ENCODE measurements at regions not wholly inside any gene's neighbourhood (a gene's known extent, or its start where the extent isn't known, plus 50 kb on each side); places are given as distances from the start of the nearest gene placed in this dataset.

DNA sequence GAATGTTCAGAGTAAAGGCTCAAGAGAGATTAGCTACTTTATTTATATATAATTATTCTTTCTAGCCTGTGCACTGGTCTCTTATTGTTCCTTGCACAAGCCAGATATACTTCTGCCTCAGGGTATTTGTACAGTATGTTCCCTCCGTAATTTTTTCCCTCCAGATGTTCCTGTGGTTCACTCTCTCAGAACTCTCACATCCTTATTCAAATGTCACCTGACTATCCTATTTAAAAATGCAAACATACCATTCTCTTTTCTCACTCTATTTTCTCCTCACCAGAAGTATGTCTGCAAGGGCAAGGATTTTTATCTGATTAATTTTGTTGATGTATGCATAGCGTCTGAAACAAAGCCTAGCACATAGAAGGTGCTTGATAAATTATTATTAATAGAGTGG, 64.0 kb upstream of the CERS6 start:
- H3K4me3 ChIP-seq (ENCODE audit: low read depth, low read length), result no peak overlapping the region
- in situ Hi-C loops (cut with HindIII; ENCODE audit: low sequenced_read_pairs), result no loop called here
- TF ChIP-seq, protein P1, sequence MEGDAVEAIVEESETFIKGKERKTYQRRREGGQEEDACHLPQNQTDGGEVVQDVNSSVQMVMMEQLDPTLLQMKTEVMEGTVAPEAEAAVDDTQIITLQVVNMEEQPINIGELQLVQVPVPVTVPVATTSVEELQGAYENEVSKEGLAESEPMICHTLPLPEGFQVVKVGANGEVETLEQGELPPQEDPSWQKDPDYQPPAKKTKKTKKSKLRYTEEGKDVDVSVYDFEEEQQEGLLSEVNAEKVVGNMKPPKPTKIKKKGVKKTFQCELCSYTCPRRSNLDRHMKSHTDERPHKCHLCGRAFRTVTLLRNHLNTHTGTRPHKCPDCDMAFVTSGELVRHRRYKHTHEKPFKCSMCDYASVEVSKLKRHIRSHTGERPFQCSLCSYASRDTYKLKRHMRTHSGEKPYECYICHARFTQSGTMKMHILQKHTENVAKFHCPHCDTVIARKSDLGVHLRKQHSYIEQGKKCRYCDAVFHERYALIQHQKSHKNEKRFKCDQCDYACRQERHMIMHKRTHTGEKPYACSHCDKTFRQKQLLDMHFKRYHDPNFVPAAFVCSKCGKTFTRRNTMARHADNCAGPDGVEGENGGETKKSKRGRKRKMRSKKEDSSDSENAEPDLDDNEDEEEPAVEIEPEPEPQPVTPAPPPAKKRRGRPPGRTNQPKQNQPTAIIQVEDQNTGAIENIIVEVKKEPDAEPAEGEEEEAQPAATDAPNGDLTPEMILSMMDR (IDR thresholded peaks at IDR 0.05; ENCODE audit: low read depth, low read length, missing control alignments), result no peak
- no peak for DNase-seq (ENCODE audit: low read depth)

DNA sequence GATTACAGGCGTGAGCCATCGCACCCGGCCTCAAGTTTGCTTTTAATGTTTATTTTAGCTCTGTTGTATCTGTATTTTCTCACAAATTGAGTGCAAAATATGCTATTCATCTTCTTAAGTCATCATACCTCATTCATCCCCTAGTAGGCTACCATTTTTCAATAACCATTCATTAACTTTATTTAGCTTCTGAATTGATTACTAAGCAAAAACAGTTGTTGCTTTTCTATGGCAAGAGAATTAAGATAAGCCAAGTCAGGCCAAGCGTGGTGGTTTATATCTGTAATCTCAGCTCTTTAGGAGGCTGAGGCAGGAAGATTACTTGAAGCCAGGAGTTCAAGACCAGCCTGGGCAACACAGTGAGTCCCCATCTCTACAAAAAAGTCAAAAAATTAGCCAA, 63.3 kb upstream of the CERS6 start:
- in situ Hi-C loops (cut with HindIII; ENCODE audit: low sequenced_read_pairs), result no loop called here
- no peak overlapping the region for H3K4me3 ChIP-seq (ENCODE audit: low read depth, low read length)
- DNase-seq (ENCODE audit: low read depth), result no peak
- TF ChIP-seq, protein P1 (IDR thresholded peaks at IDR 0.05; ENCODE audit: low read depth, low read length, missing control alignments), result no peak

DNA sequence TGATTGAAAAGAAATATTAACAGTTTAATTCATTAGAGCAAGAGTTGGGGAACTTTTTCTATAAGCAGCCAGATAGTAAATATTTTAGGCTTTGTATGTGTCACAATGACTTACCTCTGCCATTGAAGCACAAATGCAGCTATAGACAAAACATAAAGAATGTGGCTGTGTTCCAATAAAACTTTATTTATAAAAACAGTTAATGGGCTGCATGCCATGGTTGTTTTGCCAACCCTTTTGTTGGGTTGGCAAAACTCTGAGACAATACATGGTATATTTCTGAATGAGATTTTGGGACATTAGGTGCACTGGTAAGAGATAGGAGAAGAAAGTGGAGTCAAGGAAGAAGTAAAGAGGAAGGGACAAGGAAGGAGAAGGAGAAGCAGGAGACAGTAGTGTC, 61.8 kb upstream of the CERS6 start:
- H3K4me3 ChIP-seq (ENCODE audit: low read depth, low read length), result no peak overlapping the region
- in situ Hi-C loops (cut with HindIII; ENCODE audit: low sequenced_read_pairs), result no loop called here
- TF ChIP-seq, protein P1 (IDR thresholded peaks at IDR 0.05; ENCODE audit: low read depth, low read length, missing control alignments), result no peak
- DNase-seq (ENCODE audit: low read depth), result no peak

DNA sequence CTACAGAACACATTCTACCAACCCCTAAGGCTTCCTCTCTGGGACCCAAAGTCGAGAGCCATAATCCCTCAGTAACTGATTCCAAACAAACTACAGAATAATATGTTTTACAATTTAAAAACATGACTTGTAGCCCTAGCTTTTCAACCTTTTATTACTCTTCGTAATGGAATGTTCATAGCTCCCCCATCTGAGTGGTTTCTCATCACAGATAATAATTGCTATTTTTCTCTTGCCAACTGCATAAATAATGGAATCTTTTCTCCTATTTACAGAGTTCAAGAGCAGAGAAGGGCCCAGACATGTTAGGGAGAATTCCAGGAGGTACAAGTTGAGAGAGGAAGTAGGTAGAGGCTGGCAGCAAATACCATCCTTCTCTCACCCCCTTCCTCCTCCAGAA, 59.9 kb upstream of the CERS6 start:
- H3K4me3 ChIP-seq (ENCODE audit: low read depth, low read length), result no peak overlapping the region
- DNase-seq (ENCODE audit: low read depth), result no peak
- TF ChIP-seq, protein P1 (IDR thresholded peaks at IDR 0.05; ENCODE audit: low read depth, low read length, missing control alignments), result no peak
- in situ Hi-C loops (cut with HindIII; ENCODE audit: low sequenced_read_pairs), result no loop called here

DNA sequence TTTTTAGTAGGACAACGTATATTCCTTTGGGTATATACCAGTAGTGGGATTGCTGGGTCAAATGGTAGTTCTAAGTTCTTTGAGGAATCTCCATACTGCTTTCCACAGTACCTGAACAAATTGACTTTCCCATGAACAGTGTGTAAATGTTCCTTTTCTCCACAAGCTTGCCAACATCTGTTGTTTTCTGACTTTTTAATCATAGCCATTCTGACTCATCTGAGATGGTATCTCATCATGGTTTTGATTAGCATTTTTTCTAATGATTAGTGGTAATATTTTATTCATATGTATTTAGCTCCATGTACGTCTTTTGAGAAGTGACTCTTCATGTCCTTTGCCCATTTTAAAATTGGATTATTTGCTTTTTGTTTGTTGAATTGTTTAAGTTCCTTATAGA, 58.4 kb upstream of the CERS6 start:
- TF ChIP-seq, protein P1 (IDR thresholded peaks at IDR 0.05; ENCODE audit: low read depth, low read length, missing control alignments), result no peak
- DNase-seq (ENCODE audit: low read depth), result no peak
- in situ Hi-C loops (cut with HindIII; ENCODE audit: low sequenced_read_pairs), result no loop called here
- no peak overlapping the region for H3K4me3 ChIP-seq (ENCODE audit: low read depth, low read length)

DNA sequence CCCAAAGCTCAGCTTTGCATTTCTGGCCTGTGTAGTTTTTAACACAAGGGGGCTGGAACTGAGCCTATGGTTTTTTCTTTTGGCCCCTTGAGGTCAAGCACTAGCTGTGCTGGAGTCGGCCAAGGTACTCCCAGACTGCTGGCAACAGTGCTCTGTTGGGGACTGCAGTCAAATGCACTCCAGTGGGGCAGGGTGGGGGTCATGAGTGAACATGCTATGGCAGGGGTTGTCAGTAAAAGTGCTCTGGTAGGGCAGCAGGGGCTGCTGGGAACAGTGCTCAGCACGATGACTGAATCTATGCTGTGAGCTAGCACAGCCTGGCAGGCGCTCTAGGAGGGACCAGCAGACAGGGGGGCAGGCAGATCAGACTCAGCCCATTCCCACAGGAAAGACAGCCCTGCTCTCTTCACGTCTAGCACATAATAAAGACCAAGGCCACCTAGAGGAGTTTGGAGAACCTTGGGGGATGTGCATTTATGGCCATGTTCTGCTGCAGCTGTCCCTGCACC, 55.0 kb upstream of the CERS6 start:
- TF ChIP-seq, protein P1 (IDR thresholded peaks at IDR 0.05; ENCODE audit: low read depth, low read length, missing control alignments), result no peak
- DNase-seq (ENCODE audit: low read depth), result no peak
- in situ Hi-C loops (cut with HindIII; ENCODE audit: low sequenced_read_pairs), result no loop called here
- H3K4me3 ChIP-seq (ENCODE audit: low read depth, low read length), result no peak overlapping the region

DNA sequence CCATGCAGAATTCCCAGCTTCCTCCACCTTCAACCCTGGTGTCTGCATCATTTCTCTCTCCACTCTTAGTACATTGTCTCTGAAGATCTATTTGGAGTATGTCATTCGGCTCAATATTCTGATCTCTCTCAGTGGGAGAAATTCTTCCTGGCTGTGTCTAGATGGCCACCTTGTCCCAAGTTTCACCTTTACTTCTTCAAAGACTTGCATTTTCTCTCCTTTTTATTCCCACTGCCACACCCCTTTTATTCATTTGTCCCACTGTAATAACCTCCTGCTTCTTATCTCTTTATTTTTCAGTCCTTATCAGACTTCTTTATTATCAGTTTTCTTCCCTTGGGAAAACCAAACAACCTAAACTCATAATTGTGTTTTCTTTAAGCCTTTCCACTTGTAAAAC, 54.3 kb upstream of the CERS6 start:
- no peak overlapping the region for H3K4me3 ChIP-seq (ENCODE audit: low read depth, low read length)
- TF ChIP-seq, protein P1 (IDR thresholded peaks at IDR 0.05; ENCODE audit: low read depth, low read length, missing control alignments), result no peak
- in situ Hi-C loops (cut with HindIII; ENCODE audit: low sequenced_read_pairs), result no loop called here
- no peak for DNase-seq (ENCODE audit: low read depth)

Measured in astrocyte of the cerebellum (primary cell).